ENCODE measurements at regions not wholly inside any gene's neighbourhood (a gene's known extent, or its start where the extent isn't known, plus 50 kb on each side); places are given as distances from the start of the nearest gene placed in this dataset.
"Not testable (repeated sequence)": the region's sequence is repeated elsewhere in the genome, so short reads cannot be mapped to it uniquely, and the experiment has no call there.

DNA sequence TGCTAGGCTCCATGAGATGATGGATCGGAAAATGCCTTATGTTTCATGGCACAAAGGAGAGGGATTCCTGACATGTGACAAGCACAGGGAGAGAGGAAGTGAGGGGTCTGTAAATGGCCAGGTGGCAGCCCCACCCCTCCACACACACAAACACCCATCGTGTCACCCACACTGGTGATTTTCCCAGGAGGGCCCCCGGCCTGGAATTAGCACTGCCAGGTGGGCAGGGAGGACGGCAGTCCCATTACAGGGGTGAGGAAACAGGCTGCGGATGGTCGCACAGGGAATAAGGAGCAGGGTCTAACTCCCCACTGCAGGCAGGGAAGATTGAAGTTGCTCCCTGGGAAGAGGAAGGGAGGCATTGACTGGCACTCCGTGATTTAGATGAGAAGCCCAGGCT is 395.3 kb upstream of the ZNF337 start:
- DNase-seq = not testable (repeated sequence)

DNA sequence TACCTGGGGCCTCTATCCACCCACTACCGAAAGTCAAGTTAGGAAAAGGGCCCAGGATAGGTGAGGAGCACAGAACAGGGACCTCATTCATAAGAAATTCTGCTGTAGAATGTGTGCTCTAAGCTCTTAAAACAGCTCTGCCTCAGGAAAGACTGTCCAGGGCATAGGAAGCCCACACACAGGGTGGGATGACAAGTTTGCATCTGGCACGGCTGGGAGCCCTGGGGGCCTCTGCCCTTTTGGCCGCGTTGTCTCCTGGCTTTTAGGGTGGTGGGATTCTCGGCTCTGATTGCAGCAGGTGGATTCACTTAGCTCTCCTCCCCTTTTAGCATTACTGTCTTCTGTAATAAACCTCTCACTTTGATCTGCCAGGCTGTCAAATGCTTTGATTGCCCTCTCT is 389.5 kb upstream of the ZNF337 start:
- DNase-seq = not testable (repeated sequence)

- not testable (repeated sequence) for DNase-seq
Measured at GRCh38 chr20:26073972-26074371, 377.3 kb upstream of the ZNF337 start.

- not testable (repeated sequence) for DNase-seq
Measured at GRCh38 chr20:26059324-26059723, 362.7 kb upstream of the ZNF337 start.

GRCh38 chr20:26058446-26058845 is 361.8 kb upstream of the ZNF337 start:
- not testable (repeated sequence) for DNase-seq

- not testable (repeated sequence) for DNase-seq
Measured at GRCh38 chr20:26057135-26057752, 360.6 kb upstream of the ZNF337 start.

- DNase-seq = not testable (repeated sequence)
Measured at GRCh38 chr20:26025792-26026191, 329.1 kb upstream of the ZNF337 start.

DNA sequence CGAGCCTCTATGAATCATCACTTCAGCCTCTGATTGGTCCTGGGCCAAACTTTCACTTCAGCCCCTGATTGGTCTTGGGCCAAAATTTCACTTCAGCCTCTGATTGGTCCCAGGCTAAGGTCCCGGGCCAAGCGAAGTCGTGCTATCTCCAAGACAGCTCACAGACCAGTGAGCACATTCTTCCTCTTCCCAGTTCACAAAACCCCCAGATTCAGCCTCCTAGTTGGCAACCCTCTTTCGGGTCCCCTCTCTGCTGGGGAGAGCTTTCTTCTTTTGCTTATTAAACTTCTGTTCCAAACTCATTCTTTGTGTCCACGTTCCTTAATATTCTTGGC is 314.3 kb upstream of the ZNF337 start:
- not testable (repeated sequence) for DNase-seq

- DNase-seq = not testable (repeated sequence)
Measured at GRCh38 chr20:26010224-26010941, 313.7 kb upstream of the ZNF337 start.

GRCh38 chr20:26009402-26010223 is 313.0 kb upstream of the ZNF337 start:
- DNase-seq = peak; percentile 35

- DNase-seq = not testable (repeated sequence)
Measured at GRCh38 chr20:26008026-26008425, 311.4 kb upstream of the ZNF337 start.

DNA sequence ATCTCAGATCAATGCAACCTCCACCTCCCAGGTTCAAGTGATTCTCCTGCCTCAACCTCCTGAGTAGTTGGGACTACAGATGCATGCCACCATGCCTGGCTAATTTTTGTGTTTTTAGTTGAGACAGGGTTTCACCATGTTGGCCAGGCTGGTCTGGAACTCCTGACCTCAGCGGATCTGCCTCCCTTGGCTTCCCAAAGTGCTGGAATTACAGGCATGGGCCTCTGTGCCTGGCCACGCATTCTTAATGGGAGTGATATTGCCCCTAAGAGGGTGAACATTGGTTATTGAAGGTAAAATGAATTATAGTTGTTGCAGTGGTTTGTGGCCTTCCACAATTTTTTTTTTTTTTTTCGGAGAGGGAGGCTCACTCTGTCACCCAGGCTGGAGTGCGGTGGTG is 309.5 kb upstream of the ZNF337 start:
- DNase-seq = not testable (repeated sequence)

DNA sequence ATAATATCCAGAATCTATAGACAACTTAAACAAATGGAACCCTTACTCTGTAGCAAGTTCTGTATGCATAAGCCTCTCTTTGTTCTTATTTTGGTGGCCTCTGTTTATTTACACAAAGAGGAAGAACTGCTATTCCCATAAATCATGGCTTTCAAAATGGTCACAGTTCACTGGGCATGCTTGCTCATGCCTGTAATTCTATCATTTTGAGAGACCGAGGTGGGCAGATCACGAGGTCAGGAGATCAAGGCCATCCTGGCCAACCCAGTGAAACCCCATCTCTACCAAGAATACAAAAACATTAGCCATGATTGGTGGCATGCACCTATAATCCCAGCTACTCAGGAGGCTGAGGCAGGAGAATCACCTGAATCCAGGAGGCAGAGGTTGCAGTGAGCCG is 307.3 kb upstream of the ZNF337 start:
- DNase-seq = not testable (repeated sequence)

- not testable (repeated sequence) for DNase-seq
Measured at GRCh38 chr20:25997367-25998038, 300.9 kb upstream of the ZNF337 start.

DNA sequence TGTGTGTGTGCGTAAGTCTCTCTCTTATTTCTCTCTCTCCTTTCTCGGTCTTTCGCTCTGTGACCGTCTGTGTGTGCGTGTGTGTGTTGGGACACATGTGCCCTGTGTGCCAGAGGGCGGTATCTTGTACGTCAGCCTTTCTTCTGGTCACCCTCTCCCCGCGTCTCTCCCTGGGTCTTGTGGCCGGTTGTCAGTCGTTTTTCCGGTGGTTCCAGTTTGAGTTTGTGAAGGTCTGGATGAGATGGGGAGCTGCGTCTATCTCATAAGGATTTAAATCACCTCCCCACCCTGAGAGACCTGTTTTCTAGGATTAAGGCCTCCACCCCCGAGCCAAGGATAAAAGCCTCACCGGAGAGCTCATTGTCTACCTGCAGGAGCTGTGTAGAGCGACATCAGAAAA is 295.5 kb upstream of the ZNF337 start:
- no peak for DNase-seq

GRCh38 chr20:25991756-25992130 is 295.1 kb upstream of the ZNF337 start:
- no peak for DNase-seq

DNA sequence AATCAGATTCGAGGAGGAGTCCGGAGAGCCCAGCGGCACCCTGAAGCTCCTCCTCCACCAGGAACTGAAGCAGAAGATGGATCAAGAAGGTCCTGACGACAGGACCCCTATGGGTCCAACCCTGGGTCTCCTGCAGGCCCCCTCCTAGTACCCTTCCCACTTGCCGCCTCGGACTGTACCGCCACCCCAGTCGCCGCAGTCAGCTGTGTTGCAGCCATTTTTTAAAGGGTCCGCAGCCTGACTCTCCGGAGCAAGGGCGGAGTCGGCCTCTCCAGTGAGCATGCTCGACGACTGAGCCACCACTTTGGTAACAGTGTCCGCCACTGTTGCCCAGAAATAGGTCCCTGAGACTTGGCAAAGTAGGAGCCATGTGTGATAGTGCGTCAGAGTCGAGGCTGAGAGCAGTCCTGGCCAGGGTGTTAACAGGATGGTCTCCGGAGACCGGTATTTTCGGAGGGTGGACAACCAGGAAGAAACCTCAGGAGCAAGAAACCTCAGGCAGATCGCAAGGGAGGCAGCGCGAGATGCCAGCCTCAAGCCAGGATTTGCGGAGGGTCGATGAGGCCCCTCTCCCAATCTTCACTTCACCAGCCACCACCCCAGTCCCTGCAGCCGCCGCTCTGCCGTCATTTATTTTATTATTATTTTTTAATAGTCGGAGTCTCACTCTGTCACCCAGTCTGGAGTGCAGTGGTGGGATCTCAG is 294.6 kb upstream of the ZNF337 start:
- no peak for DNase-seq

DNA sequence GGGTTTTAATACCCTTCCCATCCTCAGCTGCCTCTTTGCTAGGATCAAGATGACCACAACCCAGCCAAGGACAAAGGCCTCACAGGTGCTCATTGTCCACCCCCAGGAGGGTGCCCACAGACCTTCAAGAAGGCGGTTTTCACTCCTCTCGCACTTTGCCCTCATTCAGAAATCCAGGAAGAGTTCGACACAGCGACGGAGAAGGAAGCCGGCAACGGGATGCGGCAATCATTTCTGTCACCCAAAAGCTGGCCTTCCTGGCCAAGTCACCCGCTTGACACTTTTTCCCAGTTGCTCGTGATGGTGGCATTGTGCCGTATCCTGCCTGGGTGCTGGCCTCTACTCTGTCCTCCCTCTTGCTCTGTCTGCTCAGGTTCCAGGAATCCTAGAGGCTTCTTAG is 293.0 kb upstream of the ZNF337 start:
- not testable (repeated sequence) for DNase-seq

- DNase-seq = no peak
Measured at GRCh38 chr20:25989196-25989595, 292.5 kb upstream of the ZNF337 start.

- not testable (repeated sequence) for DNase-seq
Measured at GRCh38 chr20:25987928-25988560, 291.4 kb upstream of the ZNF337 start.

DNA sequence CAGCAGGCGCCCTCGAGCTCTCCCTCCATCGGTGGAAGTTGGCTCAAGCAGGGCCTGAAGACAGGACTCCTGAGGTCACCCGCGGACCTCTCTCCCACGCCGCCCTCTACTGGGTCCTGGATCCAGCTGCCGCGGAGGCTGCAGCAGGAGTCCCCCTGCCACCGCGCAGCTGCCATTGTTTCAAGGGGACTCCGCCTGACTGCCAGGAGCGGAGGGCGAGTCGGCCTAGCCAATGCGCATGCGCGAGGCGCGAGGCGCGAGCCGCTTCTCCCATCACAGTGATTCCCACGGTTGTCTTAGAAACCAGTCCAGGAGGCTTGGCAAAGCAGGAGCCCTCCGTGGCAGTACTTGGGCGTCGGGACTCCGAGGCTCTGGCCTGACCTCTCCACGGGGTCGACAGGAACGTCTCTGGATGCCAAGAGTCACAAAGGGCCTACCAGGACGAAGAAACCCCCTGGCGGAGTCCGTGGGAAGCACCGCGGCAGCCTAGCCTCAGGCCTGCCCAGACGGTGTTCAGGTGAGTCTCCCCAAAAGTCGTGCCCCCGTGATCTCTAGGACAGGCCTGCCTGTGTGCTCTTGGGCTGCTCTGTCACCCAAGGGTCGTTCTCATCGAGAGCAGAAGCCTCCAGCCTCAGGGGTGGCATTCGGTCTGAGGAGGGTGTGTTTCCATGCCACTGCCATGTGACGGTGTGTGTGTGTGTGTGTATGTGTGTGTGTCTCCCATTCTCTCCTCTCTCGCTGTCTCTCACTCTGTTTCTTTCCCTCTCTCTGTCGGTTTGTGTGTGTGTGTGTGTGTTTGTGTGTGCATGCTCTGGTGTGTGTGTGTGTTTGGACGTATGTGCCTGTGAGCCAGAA is 290.6 kb upstream of the ZNF337 start:
- DNase-seq = peak; percentile 40
